ENCODE measurements at regions not wholly inside any gene's neighbourhood (a gene's known extent, or its start where the extent isn't known, plus 50 kb on each side); places are given as distances from the start of the nearest gene placed in this dataset.

DNA sequence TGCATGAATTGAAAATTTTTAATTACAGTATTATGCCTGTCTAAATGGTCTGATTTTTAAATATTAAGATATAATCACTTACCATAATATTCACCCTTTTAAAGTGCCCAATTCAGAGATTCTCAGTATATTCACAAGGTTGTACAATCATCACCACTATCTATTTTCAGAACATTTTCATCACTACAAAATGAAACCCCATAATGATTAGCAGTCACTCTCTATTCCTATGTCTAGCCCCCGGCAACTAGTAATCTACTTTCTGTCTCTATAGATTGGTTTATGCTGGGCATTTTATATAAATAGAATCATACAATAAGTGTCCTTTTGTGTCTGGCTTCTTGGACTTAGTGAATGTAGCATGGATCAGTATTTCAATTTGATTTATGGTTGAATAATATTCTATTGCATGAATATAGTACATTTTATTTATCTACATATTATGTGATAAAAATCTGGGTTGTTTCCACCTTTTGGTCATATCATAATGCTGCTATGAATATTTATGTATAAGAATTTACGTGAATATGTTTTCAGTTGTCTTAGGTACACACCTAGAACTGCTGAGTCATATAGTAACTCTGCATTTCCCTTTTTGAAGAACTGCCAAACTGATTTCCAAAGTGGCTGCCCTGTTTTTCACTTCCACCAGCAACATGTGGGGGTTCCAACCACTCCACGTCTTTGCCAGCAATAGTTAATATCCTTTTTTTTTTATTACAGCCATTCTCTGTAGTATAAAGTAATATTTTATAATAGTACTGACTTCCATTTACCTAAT lies 485.7 kb upstream of the ZNF385D start:
- DNase-seq = no peak

DNA sequence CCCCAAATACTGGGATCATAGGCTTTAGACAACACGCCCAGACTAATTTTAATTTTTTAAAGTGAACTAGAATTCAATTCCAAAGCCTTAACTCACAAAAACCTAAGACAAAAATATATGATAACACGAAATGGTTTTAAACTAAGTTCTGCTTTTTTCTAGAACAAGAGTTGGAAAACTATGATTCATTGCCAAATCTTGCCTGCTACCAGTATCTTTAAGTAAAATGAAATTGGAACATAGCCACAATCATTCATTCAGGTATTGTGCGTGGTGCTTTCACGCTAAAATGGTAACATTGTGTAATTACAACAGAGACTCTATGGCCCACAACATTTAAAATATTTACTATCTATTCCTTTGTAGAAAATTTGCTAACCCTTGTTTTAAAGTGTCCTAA lies 488.0 kb upstream of the ZNF385D start:
- no peak for DNase-seq

DNA sequence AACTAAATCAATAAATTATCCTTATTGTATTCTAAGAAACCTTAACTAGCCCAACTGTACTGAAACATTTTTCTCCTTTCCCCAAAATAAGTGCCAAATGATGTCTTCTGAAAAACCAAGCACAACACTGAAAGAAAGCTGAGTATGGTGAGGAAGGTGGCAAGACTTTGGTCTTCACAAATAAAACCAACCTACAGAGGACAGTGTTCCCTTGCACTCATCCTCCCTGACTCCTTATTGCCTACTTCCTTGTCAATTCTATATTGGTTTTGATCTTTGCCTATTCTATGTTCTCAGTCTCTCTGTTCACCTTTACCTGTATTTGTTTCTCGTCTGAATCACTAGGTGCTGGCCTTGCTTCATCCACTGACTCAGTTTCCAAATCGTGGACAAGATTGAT lies 490.1 kb upstream of the ZNF385D start:
- no peak for DNase-seq

DNA sequence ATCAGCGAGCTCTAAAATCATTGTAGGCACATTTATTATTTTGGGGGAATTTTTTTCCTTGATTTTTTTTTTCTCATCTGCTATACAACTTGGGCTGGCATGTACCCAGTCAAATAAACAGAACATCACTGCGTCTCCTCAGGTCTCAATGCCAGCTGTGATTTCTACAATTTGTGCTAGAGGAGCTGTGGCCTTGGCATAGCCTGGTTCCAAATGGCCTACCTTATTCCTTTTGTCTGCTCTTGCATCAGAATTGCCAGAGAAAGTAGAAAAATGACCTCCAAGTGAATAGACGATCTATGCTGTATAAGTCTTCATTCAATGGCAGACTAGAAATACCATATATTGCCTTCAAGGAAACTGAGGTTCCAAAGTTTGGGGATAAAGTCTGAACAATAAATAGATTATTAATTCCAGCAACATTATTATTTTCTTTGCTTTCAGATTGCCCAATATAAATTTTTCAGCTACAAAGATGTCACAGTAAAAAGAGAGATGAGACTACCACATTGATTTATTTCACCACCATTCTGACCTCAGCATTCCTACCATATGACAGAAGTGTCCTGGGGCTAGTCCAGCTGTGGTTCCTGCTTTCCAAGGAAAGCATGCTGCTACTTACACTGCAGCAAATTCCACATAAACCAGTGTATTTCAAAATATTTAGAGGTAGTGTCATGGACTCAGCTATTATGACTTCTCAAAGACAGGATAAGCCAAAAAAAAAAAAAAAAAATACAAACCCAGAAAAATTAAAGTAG lies 493.9 kb upstream of the ZNF385D start:
- DNase-seq = no peak

DNA sequence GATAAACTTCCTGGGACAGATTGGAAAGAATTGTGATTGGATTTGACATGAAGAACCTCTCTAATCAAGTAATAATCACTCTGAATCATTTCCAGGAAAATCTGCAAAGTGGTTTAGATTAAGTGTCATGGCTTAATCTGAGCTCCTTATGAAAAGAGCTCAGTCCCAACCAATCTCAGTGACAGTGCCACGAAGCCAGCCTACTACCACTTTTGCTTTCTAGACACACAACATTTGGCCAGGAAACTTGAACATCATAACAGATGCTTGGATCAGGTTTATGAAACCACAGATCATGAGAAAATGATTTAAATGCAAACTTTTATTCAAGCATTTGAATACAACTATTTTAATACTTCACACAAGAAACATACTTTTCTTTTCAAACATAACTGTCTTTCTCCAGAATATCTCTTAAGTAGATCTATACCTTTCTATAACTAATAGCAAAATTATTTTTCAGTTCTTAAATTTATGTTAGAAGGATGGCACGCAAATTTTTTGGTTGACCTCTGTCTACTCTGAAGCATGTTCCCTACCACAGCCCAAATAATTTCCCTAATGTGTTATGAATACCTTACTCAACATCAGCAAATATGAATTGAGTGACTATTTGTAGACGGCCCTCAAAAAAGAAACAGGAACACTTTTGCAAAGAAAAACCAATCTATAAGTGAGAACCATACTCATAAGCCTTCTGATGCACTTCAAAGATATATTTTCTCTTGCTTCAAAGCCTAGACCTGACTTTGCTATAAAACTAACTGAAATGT lies 495.0 kb upstream of the ZNF385D start:
- no peak for DNase-seq

DNA sequence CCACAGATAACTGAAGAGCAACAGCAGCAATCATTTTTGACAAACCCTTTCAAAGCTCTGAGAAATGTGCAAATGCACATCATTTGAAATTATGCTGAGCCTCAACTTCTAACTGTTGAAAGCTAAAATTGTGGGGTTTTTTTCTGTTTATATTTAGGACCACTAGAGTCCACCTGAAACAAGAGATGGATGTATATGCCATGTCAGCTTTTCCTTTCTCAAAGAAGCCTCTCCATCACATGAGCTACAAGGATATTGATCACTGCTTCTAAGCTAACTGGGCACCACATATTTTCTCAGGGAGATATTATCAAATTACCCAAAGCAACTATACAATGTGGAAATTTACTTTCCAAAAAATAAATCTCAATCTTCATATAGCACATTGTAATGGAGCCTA lies 498.6 kb upstream of the ZNF385D start:
- no peak for DNase-seq

DNA sequence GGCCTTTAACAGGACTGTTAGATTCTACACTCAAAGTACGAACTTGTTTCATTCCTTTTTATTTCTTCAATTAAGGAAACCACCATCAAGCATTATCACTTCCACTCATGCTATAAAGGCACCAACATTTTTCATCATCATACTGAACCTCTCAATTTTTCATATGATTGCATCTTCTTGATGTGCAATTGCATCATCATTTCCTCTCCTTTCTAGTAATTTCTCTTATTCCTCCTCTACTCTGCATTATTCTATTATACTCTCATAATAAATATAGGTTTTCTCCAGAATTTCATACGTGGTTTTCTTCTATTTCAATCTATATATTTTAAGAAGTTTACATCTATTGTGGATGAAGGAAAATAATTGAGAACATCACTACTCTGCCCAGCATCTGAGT lies 506.2 kb upstream of the ZNF385D start:
- no peak for DNase-seq

DNA sequence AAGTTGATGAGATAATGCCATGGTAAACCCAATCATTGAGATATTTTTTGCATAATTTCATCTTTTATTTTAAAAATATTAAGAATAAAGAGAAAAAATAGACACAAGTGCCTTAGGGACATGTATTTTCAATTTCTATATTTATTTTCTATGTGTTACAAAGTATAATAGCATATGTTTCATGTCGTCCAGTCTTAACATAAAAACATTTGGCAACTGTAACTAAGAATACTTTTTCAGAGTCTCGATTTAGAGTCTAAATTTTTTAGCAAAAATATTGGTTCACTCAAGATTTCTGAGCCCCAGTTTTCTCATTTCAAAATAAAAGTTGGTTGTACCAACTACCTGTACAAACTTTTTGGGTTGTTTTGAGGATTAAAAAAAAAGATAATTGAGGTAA lies 511.4 kb upstream of the ZNF385D start:
- DNase-seq = no peak

DNA sequence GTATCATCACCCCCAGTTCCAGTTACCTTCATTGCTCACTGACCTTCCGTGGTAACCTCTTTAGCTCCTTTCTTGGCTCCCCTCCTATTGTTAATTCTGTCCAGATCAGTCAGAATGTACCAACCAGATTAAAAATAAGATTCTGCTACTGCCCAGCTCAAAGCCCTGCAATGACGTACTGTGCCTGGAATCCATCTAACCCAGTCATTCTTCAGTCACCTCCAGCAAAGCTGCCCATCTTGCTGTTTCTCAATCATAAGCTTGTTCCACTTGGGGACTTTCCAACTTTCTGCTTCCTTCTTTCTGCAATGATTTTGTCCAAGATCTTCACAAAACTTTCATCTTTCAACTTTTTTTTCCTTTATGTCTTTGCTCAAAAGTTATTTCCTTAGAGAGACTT lies 512.0 kb upstream of the ZNF385D start:
- DNase-seq = no peak

DNA sequence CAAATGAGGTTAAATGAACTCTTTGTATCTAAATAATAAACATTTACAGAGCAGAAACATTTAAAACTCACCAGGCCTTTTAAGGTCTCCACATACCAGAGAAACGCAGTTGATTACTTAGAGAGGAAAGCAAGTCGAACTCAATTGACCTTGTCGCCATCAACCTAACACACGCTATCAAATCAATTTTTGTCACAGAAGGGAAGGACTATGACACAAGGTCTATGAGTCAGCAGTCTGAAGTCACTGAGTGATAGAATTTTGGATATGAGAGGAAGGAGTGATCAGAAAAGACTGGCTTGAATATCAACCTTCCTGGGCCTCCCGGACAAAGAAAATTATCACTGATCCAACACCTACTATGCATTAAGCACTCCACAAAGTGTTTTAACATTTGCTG lies 514.4 kb upstream of the ZNF385D start:
- DNase-seq = no peak

DNA sequence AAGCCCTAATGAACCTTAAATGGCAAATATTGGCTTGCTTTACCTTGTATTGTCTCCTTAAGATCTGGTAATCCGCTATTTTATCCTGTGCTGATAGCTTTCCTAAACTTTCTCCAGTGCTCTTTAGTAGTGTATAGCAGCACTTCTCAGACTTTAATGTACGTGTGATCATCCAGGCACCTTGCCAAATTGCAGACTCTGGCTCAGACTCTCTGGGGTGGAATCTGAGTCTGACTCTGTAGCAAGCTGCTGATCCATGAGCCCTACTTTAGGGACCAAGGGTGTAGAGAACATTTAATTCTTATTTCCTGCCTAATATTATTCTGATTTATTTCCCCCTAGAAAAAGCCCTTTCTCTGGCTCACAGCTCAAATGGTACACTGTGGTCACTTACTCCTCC lies 518.8 kb upstream of the ZNF385D start:
- no peak for DNase-seq

DNA sequence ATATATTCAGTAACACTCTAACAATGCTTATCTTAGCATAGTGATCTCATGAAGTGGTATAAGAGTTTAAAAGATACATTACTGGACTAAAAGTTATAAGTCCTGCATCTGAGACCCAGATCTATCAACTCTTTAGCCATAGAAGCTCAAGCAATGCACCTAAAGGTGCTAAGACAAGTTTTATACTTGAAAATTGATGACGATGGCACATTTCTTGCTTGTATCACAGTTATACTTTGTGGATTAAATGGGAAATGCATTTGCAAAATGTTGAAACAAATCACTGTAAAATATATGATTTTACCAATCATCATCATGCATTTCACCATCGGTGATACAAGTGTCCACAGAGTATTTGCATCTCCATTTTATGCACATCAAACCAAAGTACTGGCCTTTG lies 525.3 kb upstream of the ZNF385D start:
- DNase-seq = no peak

DNA sequence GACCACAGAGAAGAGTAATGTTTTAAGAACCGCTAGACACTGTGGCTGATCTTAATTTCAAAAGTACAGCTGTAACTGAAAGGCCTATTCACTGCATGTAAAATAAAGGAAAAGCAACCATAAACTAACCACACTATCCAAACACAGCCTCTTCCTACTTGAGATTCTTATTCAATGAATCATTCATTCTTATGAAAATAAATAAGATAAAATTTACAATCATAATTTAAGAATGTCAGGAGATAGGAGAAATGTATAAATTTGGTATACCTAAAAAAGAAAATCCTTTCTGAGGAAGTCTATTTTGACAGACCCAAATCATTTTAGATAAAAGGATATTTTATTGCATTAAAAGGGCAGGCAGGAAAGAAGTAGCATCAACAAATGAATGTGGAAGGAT lies 533.5 kb upstream of the ZNF385D start:
- no peak for DNase-seq

DNA sequence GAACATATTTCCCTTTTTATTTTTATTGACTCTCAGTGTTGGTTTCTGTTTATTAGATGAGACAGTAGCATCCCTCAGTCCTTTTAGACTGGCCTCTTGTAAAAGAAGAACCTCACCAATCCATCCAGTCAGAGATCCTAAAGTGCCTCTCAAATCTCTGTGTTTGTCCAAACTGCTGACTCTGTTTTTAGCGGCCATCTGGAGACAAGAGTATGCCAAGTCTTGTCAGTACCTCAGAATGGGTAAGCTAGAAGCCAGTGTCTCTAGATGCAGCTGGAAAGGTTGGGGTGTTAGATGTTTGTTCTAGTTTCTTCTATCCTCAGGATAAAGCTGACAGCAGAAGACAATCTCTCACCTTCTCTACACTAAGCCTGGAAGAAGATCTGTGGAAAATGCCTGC lies 537.7 kb upstream of the ZNF385D start:
- DNase-seq = no peak

DNA sequence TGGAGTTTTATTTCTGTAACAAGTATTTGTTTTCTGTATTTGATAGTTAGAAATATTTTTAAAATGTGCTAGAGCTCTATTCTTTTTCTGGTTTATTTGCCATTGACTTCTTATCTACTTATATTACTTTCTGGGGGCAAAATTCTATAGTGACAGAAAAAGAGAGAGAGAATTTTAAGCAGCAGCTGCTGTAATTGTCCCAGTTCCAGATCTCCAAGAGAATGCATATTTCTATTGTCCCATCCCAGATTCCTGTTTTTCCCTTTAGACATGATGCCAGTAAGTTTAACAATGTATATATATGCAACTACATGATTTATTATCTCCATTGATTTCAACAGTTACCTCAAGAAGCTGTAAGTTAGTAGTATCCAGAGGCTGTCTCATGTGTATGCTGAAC lies 541.7 kb upstream of the ZNF385D start:
- no peak for DNase-seq

DNA sequence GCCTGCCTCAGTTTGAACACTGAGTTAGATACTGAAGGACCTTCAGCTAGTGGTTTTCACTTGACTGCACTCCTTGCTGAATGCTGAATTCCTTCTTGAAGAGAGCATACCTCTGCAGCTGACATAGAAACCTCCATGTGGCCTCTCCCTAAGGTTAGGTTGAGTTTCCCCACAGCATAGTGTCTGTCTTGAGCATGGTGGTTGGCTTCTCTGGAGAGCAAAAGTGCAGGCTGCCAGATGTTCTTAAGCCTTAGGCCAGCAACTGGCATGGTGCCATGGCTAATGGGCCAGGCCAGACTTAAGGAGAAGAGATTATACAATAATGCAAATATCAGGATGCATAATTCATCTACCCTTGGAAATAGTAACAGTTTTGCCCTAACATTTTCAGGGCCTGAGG lies 545.6 kb upstream of the ZNF385D start:
- DNase-seq = no peak

DNA sequence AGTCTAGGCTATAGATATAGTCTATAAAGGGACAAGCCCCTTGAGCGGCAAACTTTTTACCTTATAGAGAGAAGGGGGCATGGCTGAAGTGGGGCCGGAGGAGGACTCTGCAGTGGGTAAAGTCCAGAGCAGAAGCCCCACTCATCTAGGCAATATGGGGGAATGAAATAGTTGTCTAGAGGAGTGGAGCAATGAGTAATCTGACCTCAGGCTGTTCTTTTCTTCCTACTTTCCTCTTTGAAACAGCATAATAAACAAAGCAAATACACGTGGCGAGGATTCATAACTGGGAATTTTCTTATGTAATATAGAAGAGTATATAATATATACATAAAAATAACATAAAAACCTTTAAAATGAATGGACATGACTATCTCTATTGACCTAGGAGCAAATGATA lies 546.4 kb upstream of the ZNF385D start:
- no peak for DNase-seq

DNA sequence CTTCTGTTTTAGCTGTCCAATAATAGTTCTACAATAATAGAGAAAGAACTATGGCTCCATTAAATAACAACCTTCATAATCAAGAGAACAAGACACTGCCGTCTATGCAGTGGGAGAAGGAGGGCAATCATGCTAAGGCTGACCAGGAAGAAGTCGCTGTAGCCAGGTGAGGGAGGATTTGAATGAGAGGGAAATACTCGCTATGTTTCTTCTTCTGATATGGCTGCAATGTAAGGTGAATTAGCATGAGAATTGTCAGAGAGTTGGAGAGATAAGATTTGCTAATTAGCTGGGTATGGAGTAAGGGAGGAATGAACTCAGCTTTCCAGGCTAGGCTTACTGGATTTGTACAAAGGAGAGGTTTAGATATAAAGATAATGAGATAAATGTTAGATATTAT lies 555.4 kb upstream of the ZNF385D start:
- no peak for DNase-seq

DNA sequence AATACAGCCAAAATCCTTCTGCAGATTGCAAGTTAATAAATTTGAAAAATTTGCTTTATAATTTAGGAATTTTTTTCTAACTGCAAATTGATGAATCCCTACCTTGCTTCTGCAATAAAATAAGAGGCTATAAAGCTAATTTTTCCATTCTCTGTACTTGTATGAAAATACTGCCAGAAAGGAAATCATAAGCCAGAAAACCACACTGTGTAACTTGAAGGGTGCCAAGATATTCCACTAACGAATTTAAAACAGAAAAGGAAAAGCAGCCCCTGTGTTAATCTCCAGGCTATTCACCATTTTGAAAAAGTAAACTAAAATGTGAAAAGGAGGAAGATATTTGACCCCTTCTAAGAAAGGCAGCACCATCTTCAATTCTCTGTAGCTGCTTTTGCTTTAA lies 557.9 kb upstream of the ZNF385D start:
- no peak for DNase-seq

DNA sequence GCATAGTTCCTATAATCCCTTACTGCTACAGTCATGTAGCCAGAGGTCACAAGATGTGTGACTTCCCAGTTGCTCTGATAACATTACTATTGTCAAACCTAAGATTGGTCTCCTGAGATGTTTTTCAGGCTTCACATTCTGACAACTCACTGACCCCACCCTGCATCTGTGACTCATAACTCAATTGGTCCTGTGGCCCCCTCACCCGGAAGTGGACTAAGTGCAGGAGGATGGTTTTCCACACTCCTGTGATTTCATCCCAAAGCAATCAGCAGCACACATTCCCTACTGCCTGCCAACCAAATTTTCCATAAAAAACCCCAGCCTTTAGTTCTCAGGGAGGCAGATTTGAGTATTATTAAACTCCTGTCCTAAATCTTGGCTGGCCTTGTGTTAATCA lies 564.9 kb upstream of the ZNF385D start:
- no peak for DNase-seq

DNA sequence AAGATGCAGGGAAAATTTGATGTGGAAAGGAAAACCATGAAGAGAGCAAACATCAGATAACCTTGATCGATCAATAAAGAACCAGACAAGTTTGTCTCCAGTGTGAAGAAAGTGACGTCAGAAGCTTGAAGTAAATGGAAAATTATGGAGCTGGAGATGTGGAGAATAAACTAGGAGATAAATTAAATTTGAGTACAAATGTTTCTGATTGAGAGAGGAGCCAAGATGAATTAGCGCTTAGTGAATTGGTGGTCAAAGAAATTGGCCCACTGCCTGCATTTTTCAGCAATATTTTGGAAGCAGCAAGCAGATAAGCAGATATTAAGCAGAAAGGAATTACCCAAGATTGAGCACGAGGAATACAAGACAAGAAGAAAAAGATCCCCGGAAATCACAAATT lies 567.3 kb upstream of the ZNF385D start:
- DNase-seq = no peak

DNA sequence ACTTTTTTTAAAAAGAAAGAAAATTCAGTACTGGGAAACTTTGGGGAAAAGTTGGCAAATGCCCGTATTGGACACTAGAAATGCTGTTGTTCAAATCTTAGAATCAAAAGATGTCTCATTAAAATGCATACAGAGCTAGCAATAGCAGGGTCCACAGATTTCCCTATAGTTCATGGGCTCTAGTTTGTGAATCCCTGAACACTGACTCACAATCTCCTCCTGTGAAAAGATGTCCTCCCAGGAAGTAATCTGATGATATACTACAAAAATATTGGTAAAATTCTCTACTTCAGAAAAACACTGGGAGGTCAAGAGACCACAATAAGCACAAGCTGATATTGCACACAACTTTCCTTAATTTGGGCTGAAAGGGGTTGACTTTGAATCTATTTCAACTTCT lies 568.4 kb upstream of the ZNF385D start:
- DNase-seq = no peak

DNA sequence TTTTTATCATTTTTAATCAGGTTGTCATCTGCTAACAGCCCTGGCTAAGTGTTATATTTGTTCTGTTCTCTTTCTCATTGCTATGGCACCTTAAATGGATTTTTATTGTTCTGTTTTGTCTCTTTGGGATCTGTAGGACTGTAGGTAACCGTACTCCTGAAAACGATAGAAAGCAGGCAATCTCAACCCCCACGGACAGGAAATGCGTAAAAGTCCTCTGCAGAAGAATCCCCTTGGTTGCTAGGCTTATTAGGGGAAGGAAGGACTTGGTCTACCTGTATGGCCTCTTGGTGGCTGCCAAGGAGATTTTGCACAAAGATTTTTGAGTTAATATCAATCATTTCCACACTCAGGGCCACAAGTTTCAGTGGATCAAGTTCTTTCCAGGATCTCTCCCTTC lies 571.9 kb upstream of the ZNF385D start:
- no peak for DNase-seq

DNA sequence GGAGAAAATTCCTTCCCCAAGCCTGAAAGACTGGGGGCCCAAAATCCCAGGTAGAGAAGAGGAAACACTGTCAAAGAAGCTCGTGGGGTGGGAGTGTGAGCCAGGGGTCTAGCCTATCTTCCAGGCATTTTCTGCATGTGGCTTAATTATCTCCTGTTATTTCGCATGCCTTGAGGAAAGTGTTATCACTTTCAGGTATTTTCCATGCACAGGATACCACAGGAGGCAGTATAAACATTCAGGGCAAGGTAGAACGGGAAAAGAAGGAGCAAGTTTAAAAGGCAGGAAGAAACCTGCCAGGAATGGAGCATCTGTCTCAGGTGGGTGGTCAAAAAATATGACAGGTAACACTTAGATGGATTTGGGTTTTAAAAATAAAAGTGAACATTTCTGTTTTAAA lies 575.3 kb upstream of the ZNF385D start:
- DNase-seq = no peak
